ENCODE measurements at regions not wholly inside any gene's neighbourhood (a gene's known extent, or its start where the extent isn't known, plus 50 kb on each side); places are given as distances from the start of the nearest gene placed in this dataset.

- H3K27ac ChIP-seq: no peak overlapping the region
- POLR2A ChIA-PET (ENCODE audit: low non-redundant PET): no interaction called here
- no peak for DNase-seq (ENCODE audit: low spot score)
- CTCF ChIA-PET: no interaction called here
- TF ChIP-seq CTCF (conservative IDR thresholded peaks at IDR 0.05; ENCODE audit: low read depth): no peak
Measured at GRCh38 chr2:118493213-118493612, 354.2 kb downstream of the EN1 start.

- TF ChIP-seq CTCF (conservative IDR thresholded peaks at IDR 0.05; ENCODE audit: low read depth): no peak
- no peak overlapping the region for H3K27ac ChIP-seq
- ChIA-PET CTCF (interaction anchor here (0.6 to 0.7 kb wide), 2 partner anchors 28 to 227 kb away, joined by 3 read pairs; no protein-coding TSS in a partner anchor), POLR2A (ENCODE audit: low non-redundant PET) (no interaction called here)
- DNase-seq (ENCODE audit: low spot score): no peak
Measured at GRCh38 chr2:118492335-118492734, 355.1 kb downstream of the EN1 start.

DNA sequence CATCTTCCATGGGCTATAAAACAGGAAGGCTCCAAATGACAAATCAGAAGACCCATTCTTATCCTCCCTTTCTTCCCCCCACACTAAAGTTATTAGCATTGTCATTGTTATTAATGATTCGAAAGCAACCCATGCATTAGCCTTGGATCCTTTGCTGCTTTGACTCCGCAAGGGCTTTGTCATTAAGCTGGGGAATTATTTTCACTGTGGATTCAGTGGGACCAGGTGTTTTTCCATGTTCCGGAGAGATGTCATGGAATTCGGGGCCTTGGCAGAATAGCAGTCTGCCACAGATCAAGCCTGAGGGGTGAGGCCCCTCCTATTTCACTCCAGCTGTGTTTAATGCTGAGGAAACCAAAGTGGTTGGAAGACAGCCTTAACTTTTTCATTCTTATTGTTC lies 357.1 kb downstream of the EN1 start:
- CTCF ChIA-PET: no interaction called here

GRCh38 chr2:118489712-118490299 lies 357.6 kb downstream of the EN1 start:
- DNase-seq (ENCODE audit: low spot score): no peak
- no peak overlapping the region for H3K27ac ChIP-seq
- no peak for TF ChIP-seq CTCF (conservative IDR thresholded peaks at IDR 0.05; ENCODE audit: low read depth)
- ChIA-PET POLR2A (ENCODE audit: low non-redundant PET) (no interaction called here), CTCF (no interaction called here)

More for the DNA sequence above, 357.1 kb downstream of the EN1 start:
- TF ChIP-seq CTCF (conservative IDR thresholded peaks at IDR 0.05; ENCODE audit: low read depth): no peak
- DNase-seq (ENCODE audit: low spot score): no peak
- H3K27ac ChIP-seq: no peak overlapping the region
- POLR2A ChIA-PET (ENCODE audit: low non-redundant PET): no interaction called here

DNA sequence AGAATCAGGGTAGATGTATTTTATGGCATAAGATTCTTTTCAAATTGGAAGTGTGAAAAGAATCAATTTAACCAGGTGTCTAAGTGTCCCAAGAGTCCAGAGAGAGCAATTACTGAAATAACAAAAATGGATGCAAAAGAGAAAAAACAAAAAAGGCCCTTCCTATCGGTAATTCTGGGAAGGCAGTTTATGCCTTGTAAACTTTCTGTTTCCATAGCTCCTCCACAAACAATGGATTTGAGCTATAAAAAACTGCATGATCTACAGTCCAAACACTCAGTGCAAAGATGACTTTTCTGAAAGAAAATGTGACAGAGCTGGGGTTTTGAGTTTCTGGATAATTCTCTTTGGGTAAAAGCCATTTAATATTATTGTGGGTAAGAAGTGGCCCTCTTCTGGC lies 366.1 kb downstream of the EN1 start:
- no peak overlapping the region for H3K27ac ChIP-seq
- POLR2A ChIA-PET (ENCODE audit: low non-redundant PET): no interaction called here
- no peak for TF ChIP-seq CTCF (conservative IDR thresholded peaks at IDR 0.05; ENCODE audit: low read depth)
- CTCF ChIA-PET: no interaction called here
- no peak for DNase-seq (ENCODE audit: low spot score)

DNA sequence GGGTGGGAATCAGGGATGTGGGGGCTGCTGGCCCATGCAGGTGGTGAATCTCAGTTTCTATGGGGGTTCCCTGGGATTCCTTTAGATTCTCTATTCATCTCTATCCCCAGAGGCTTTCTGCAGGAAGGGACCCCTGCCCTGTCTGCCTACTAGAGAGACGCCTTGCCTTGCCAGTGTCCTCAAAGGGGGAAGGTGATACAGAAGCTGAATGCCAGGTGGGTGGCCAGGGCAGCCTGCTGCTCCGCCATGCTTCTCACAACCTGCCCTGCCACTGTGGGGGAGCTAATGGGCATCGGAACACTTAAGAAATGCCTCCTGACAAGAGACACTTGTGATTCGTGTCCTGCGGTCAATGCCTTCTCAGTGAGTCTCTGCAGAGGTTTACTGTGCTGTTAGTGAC lies 368.4 kb downstream of the EN1 start:
- H3K27ac ChIP-seq: no peak overlapping the region
- no peak for DNase-seq (ENCODE audit: low spot score)
- ChIA-PET CTCF (no interaction called here), POLR2A (ENCODE audit: low non-redundant PET) (no interaction called here)
- TF ChIP-seq CTCF (conservative IDR thresholded peaks at IDR 0.05; ENCODE audit: low read depth): no peak

Data from RWPE1 (cell line).